SKM-1 treated with dmso at 0.1 percent for 144 hours (cell line): ENCODE measurements at regions not wholly inside any gene's neighbourhood (a gene's known extent, or its start where the extent isn't known, plus 50 kb on each side); places are given as distances from the start of the nearest gene placed in this dataset.
"Not testable (repeated sequence)": the region's sequence is repeated elsewhere in the genome, so short reads cannot be mapped to it uniquely, and the experiment has no call there.

Experiments used
- DNase-seq: peaks from one replicate; lab custom pipeline; 2025; ENCODE audit not compliant: unreplicated experiment; lab: John Stamatoyannopoulos, UW

GRCh38 chr13:107685876-107686275, 529.5 kb downstream of the LIG4 start:
- DNase-seq = no peak

DNA sequence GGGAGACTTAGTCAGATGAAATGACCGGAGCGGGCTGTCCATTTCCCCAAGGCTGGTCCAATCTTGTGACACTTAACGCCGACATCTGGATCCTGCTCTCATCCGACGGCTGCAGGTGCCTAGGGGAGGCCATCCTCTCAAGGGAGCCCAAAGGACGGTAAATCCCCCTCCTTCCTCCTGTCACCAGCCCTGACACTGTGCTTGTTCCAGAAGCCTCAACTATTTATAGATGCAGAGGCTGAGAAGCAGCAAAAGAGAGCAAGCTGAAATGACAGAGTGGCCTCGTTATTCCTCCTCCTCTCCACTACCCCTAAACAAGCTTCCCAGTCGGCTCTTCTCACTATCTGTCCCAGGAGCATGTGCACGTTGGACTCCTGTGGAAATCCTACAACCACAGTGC, 533.7 kb downstream of the LIG4 start:
- no peak for DNase-seq

- DNase-seq = no peak
Measured at GRCh38 chr13:107680115-107680514, 535.2 kb downstream of the LIG4 start.

- no peak for DNase-seq
Measured at GRCh38 chr13:107678075-107678689, 537.2 kb downstream of the LIG4 start.

DNA sequence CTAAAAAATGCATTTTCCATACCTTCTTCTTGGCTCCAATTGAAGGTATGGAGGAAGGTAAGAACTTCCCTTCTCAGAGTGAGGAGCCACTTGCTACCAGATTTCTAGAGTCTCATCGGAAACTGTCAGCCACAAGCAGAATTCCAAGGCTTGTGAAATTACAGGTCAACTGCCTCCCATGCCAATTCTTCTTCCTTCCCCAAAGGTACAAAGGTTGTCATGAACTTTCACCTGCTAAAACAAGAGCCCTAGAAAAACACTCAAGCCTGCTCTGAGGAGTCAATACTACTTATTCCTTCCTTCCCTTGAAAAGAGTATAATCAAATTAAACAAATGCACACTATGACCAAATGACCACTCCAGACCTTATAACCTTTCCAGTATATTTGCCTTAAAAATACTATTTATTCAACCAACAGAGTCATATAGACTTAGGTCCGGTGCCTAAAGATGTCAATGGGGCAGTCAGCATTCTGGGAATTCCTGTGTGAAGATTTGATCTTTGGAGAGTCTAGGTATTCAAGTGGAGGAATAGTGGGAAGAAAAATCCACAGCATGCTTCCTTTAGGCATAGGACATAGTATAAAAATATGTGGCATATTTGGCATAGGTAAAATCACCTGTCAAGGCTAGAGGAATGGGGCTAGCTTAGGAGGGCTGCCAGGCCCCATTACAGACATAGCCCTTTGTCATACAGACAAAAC, 539.3 kb downstream of the LIG4 start:
- DNase-seq = no peak

- no peak for DNase-seq
Measured at GRCh38 chr13:107669391-107669993, 545.8 kb downstream of the LIG4 start.

GRCh38 chr13:107665926-107666458, 549.3 kb downstream of the LIG4 start:
- DNase-seq = no peak

- DNase-seq = peak; percentile 2
Measured at GRCh38 chr13:107650081-107650701, 565.1 kb downstream of the LIG4 start.

DNA sequence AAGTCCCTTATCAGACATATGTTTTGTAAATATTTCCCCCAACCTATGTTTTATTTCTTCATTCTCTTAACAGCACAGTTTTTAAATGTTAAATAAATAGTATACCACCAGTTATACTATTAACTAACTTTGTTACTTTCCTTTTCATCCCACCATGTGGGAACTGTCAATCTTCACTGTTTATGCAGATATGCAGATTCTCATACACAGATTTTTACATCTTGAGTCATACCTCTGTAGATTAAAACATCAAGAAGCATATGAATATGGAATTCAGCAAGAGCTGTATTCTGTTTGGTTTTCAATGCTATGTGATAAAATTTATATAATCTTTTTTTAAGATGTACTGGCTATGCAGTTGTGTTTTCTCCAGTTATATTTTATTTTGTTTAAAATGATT, 566.3 kb downstream of the LIG4 start:
- no peak for DNase-seq

GRCh38 chr13:107644136-107644535, 571.2 kb downstream of the LIG4 start:
- DNase-seq = no peak

DNA sequence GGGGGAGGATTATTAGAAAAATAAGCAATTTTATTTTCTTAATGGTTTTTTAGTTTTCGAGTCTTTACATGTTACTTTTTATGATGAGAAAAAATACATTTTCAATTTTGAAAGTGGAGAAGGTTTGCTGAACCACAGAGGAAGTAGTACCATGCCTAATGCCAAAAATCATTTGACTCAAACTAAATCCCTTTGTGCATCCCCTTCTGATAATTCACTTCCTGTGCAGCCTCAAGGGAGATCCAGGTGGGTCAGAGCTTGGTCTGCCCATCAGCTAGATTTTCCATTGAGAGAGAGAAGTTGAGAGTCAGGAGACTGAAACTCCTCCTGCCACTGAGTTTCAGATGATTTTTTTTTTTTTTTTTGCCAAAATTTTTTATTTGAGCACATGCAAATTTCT, 571.7 kb downstream of the LIG4 start:
- DNase-seq = no peak

DNA sequence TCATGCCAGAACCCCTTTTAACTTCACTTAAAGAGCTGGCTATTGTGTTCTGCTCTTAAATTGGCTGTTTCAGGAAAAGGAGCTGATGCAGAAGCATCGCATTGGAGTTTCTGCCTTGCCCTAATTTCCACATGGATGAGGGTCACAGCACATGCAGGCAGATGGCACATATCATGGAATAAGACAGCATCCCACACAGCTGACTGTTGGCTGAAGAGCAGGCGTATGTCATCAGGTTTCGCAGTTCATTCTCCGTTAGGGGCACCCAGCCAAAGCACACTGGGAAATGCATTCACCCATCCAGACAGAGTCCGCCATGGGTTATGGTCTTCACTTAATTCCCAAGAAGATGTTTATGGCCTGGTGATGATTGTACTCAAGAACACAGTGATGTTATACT, 572.5 kb downstream of the LIG4 start:
- DNase-seq = no peak

DNA sequence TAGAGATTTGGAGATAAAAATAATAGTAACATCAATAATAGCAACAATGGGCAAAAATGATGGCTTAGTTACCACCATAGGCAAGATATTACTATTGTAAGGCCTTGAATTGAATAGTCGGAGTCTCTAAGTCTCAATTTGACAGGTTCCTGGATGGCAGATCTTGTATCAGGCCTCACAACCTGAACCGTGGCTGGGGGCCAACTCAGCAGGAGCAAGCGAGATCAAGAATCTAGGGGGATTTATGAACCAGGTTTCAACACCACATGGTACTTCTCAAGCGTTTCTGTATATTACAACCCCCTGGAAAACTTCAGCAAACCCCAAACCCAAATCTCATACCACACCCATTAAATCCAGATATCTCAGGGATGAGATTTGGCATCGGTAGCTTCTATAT, 573.8 kb downstream of the LIG4 start:
- no peak for DNase-seq

DNA sequence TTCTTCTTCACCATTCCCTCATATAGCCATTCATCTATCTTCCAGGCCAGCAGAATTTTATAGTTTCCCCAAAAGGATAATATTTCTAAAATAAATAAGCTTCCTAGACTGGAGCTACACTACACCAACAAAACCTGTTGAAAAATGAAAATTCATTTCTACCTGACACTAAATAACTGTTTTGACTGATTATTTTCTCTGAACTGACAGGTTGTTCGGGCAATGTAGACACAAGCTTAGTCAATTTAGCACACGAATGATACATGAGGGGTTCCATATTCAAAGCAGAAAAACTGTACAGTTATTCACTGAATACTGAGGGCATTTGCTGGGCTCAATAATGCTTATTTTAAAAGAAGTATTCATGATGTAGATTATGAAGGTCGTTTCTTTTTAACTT, 589.7 kb downstream of the LIG4 start:
- no peak for DNase-seq

DNA sequence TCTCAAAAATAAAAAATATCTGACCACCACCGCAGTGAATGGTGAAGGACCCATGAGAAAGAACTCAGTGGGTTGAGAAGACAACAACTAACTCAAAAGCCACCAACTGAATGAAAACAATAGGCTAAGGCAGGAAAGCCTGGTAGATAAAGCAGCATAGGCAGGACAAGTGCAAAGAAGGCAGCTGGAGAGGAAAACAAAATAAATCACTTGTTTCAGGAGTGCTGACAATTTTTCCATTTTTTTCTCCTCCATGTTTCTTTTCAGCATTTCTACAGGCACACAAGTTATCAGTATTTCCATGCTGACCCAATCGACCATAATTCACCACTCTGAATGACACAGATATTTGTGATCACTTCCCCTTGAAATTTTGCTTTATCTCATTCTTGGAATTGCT, 597.8 kb downstream of the LIG4 start:
- no peak for DNase-seq

DNA sequence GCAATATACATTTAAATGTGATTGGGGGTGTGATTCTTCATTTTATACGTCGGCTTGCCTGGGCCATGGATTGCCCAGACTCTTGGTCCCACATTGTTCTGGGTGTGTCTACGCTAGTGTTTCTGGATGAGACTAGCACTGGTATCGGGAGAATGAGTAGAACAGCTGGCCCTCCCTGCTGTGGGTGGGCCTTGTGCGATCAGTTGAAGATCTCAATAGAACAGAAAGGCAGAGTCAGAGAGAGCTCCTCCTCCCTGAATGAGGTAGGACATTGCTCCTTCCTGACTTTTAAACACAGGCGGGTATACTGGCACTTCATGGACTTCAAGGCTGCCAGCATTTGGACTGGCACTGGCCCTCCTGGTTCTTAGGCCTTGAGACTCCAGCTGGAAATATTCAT, 603.0 kb downstream of the LIG4 start:
- DNase-seq = no peak

GRCh38 chr13:107608736-107609135, 606.6 kb downstream of the LIG4 start:
- no peak for DNase-seq

DNA sequence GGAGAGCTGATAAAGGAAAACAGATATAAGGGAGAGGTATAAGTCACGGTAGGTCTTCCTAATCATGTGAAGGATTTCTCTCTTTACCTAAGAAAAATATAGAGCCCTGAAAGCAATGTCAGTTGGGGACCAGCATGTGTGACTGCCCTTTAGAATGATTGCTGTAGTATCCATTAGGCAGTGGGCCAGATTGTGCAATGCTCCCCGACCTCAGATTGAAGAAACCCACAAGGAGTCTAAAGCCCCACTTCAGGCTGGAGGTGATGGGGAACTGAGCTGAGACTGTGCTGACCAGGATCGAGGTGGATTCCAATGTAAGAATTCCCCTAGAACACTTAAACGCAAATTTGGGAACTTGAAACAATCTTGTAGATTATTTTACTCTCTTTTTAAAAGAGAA, 614.4 kb downstream of the LIG4 start:
- DNase-seq = no peak

- not testable (repeated sequence) for DNase-seq
Measured at GRCh38 chr13:107596306-107596705, 619.0 kb downstream of the LIG4 start.

GRCh38 chr13:107590556-107590955, 624.8 kb downstream of the LIG4 start:
- no peak for DNase-seq

GRCh38 chr13:107587681-107588080, 627.7 kb downstream of the LIG4 start:
- DNase-seq = no peak

DNA sequence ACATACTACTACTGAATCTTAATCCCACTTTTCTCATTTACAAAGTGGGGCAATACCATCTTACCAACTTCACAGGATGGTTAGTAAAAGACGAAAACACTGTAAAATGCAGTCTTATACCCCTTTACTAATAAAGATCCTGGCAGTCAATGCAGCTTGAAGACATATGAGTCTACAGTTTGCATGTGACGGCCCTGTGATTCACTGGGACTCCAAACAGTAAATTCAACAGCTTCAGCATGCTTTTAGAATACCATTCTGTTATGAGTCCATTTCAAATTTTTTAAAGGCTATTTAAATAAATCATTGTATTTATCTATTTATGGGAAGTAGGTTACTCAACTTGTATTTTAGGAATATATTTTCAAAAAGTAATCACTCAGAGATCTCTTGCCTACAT, 629.1 kb downstream of the LIG4 start:
- DNase-seq = no peak
